Ovary (tissue), 3 donors: ENCODE measurements at regions not wholly inside any gene's neighbourhood (a gene's known extent, or its start where the extent isn't known, plus 50 kb on each side); places are given as distances from the start of the nearest gene placed in this dataset.

Source experiments
- POLR2A ChIP-seq: fragments of 450-650 bp; IDR thresholded peaks from one replicate; pipeline ENCODE4 v1.6.1; 2017; ENCODE audit warnings: antibody characterized with exemption, mild to moderate bottlenecking, moderate library complexity
- TF ChIP-seq, protein P1 (sequence below), 3 donors: fragments of 450-650 bp in 2 of 3; fragments of 200-600 bp in 1 of 3; IDR thresholded peaks; one replicate each; pipeline versions ENCODE4 v1.5.1 to v1.8.0; 2016 to 2022; ENCODE audit warnings: antibody characterized with exemption in 3 of 3, mild to moderate bottlenecking in 1 of 3
- donor health status: DM: no; HTN: no; CAD: no.

GRCh38 chr14:22122227-22122818 lies 448.7 kb upstream of the OR4E1 start:
- TF ChIP-seq, protein P1, sequence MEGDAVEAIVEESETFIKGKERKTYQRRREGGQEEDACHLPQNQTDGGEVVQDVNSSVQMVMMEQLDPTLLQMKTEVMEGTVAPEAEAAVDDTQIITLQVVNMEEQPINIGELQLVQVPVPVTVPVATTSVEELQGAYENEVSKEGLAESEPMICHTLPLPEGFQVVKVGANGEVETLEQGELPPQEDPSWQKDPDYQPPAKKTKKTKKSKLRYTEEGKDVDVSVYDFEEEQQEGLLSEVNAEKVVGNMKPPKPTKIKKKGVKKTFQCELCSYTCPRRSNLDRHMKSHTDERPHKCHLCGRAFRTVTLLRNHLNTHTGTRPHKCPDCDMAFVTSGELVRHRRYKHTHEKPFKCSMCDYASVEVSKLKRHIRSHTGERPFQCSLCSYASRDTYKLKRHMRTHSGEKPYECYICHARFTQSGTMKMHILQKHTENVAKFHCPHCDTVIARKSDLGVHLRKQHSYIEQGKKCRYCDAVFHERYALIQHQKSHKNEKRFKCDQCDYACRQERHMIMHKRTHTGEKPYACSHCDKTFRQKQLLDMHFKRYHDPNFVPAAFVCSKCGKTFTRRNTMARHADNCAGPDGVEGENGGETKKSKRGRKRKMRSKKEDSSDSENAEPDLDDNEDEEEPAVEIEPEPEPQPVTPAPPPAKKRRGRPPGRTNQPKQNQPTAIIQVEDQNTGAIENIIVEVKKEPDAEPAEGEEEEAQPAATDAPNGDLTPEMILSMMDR (IDR thresholded peaks at IDR 0.05): no peak
- no peak for TF ChIP-seq POLR2A
